Mesothelial cell of epicardium (in vitro differentiated cells): ENCODE measurements at regions not wholly inside any gene's neighbourhood (a gene's known extent, or its start where the extent isn't known, plus 50 kb on each side); places are given as distances from the start of the nearest gene placed in this dataset.

Experiments used
- DNase-seq, 2 experiments: peaks; one replicate each; pipeline ENCODE4 v3.0.0; 2021; ENCODE audit warnings: low spot score in 2 of 2; ENCODE audit not compliant: unreplicated experiment in 2 of 2
- H3K27ac Mint-ChIP-seq: 2 replicates; pipeline ENCODE4 v1.8.0; 2021; ENCODE audit warnings: mixed read lengths
- H3K27me3 Mint-ChIP-seq: 2 replicates; pipeline ENCODE4 v1.8.0; 2021; ENCODE audit warnings: low read depth, mixed read lengths
- H3K36me3 Mint-ChIP-seq: 2 replicates; pipeline ENCODE4 v1.8.0; 2021; ENCODE audit warnings: mixed read lengths
- H3K4me1 Mint-ChIP-seq: 2 replicates; pipeline ENCODE4 v1.8.0; 2021; ENCODE audit warnings: mixed read lengths
- H3K4me3 Mint-ChIP-seq: 2 replicates; pipeline ENCODE4 v1.8.0; 2021; ENCODE audit warnings: mild to moderate bottlenecking, moderate library complexity, mixed read lengths
- H3K9me3 Mint-ChIP-seq: 2 replicates; pipeline ENCODE4 v1.8.0; 2021; ENCODE audit warnings: mixed read lengths
- CTCF ChIP-seq: fragments of 200-600 bp; sonication (generic); IDR thresholded peaks from one replicate; pipeline ENCODE4 v1.5.0; 2021; ENCODE audit warnings: antibody characterized with exemption; ENCODE audit not compliant: unreplicated experiment

GRCh38 chr20:60948224-60948623, 303.8 kb upstream of the CDH4 start:
- no peaks in the 10 kb centered on the region for H3K27me3 Mint-ChIP-seq
- no peak for DNase-seq
- no peaks in the 10 kb centered on the region for H3K4me1 Mint-ChIP-seq
- H3K9me3 Mint-ChIP-seq: peaks cover 10% of the 10 kb centered on the region
- H3K4me3 Mint-ChIP-seq: no peak overlapping the region
- no peak for TF ChIP-seq CTCF
- H3K27ac Mint-ChIP-seq: no peak overlapping the region
- H3K36me3 Mint-ChIP-seq: no peaks in the 10 kb centered on the region

GRCh38 chr20:60950561-60950960, 301.5 kb upstream of the CDH4 start:
- Mint-ChIP-seq H3K4me1 (no peaks in the 10 kb centered on the region), H3K27ac (no peak overlapping the region), H3K36me3 (no peaks in the 10 kb centered on the region), H3K9me3 (peaks cover 10% of the 10 kb centered on the region), H3K4me3 (no peak overlapping the region), H3K27me3 (no peaks in the 10 kb centered on the region)
- TF ChIP-seq CTCF: no peak
- DNase-seq: no peak

GRCh38 chr20:60950974-60951373, 301.1 kb upstream of the CDH4 start:
- Mint-ChIP-seq H3K36me3 (no peaks in the 10 kb centered on the region), H3K4me1 (no peaks in the 10 kb centered on the region), H3K9me3 (peaks cover 10% of the 10 kb centered on the region), H3K27me3 (no peaks in the 10 kb centered on the region), H3K27ac (no peak overlapping the region), H3K4me3 (no peak overlapping the region)
- no peak for DNase-seq
- TF ChIP-seq CTCF: no peak

GRCh38 chr20:60952861-60953260, 299.2 kb upstream of the CDH4 start:
- no peaks in the 10 kb centered on the region for H3K27me3 Mint-ChIP-seq
- H3K4me3 Mint-ChIP-seq: no peak overlapping the region
- no peak overlapping the region for H3K27ac Mint-ChIP-seq
- H3K9me3 Mint-ChIP-seq: peaks cover 6% of the 10 kb centered on the region
- H3K4me1 Mint-ChIP-seq: no peaks in the 10 kb centered on the region
- TF ChIP-seq CTCF: no peak
- DNase-seq: no peak
- H3K36me3 Mint-ChIP-seq: no peaks in the 10 kb centered on the region

- Mint-ChIP-seq H3K4me1 (no peaks in the 10 kb centered on the region), H3K9me3 (peaks cover 6% of the 10 kb centered on the region), H3K36me3 (no peaks in the 10 kb centered on the region), H3K27me3 (no peaks in the 10 kb centered on the region), H3K4me3 (no peak overlapping the region), H3K27ac (no peak overlapping the region)
- no peak for DNase-seq
- TF ChIP-seq CTCF: no peak
Measured at GRCh38 chr20:60953321-60953720, 298.7 kb upstream of the CDH4 start.

- no peak overlapping the region for H3K27ac Mint-ChIP-seq
- DNase-seq: no peak
- no peaks in the 10 kb centered on the region for H3K4me1 Mint-ChIP-seq
- no peaks in the 10 kb centered on the region for H3K27me3 Mint-ChIP-seq
- TF ChIP-seq CTCF: no peak
- peaks cover 5% of the 10 kb centered on the region for H3K9me3 Mint-ChIP-seq
- H3K36me3 Mint-ChIP-seq: no peaks in the 10 kb centered on the region
- no peak overlapping the region for H3K4me3 Mint-ChIP-seq
Measured at GRCh38 chr20:60955706-60956105, 296.4 kb upstream of the CDH4 start.
